ENCODE measurements at regions not wholly inside any gene's neighbourhood (a gene's known extent, or its start where the extent isn't known, plus 50 kb on each side); places are given as distances from the start of the nearest gene placed in this dataset.

GRCh38 chr3:186467969-186468368 is 76.2 kb downstream of the CRYGS start:
- peak in 1 of 2 donors; percentile 43 for DNase-seq (ENCODE audit: low spot score in 2 of 2)
- intact Hi-C loops (cut with DNase I; ENCODE audit: low total_unique reads) = no loop called here
- 69 to 76% methylated on average over 2 of the region's 2 CpGs for WGBS, 2 donors
- TF ChIP-seq POLR2A (IDR thresholded peaks at IDR 0.05) (no peak), CTCF (IDR thresholded peaks at IDR 0.05) (no peak)
- no peak overlapping the region for H3K4me3 ChIP-seq (ENCODE audit: low read depth, poor library complexity, severe bottlenecking)

DNA sequence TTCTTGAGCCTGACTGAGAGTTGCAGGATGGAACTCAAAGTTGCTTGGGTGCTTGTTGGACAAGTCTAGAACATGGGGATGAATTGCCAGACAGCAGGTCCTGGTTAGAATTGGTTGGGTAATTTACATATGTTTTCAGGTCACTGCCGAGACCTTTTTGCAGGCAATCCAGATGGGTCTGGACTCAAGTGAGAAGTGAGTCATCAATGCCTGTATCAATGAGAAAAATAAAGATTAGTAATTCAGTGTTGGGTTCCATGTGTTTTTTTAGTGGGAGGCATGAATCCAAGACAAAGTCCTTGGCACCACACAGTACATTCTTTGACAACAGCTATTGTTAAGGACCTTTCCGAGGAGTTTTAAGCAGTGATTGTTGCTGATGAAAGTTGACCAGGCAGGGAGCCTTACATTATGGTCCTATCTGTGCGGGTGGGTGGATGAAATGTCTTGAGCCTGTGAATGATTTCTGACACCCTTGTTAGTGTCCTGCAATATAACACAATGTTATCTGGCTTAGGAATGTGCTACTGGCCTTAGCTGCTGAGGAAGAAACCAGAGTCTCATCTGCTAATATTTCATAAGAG is 77.7 kb downstream of the CRYGS start:
- intact Hi-C loops (cut with DNase I; ENCODE audit: low total_unique reads) = no loop called here

DNA sequence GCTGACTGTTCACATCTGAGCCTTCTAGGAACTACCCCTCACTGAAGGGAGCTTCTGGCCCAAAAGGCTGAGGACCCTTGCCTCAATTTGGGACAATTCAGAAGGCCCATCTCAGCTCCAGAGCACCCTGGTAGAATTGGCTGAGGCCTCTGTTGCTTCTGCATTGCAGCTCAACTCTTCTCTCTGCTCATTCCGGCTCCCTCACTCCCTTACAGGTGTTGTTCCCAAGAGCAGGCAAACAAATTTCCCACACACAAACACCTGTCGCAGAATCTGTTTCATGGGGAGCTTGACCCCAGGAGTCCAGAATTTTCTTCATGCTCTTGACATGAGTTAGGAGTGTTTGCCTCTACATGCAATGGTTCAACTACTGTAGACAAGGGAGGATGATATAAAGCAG is 78.7 kb downstream of the CRYGS start:
- 97% methylated on average over 2 of the region's 2 CpGs for WGBS, 2 donors
- DNase-seq (ENCODE audit: low spot score in 2 of 2) = peak in 1 of 2 donors; percentile 15
- intact Hi-C loops (cut with DNase I; ENCODE audit: low total_unique reads) = no loop called here
- TF ChIP-seq POLR2A (IDR thresholded peaks at IDR 0.05) = no peak
- no peak for TF ChIP-seq CTCF (IDR thresholded peaks at IDR 0.05)
- no peak overlapping the region for H3K4me3 ChIP-seq (ENCODE audit: low read depth, poor library complexity, severe bottlenecking)

More for the DNA sequence above, 77.7 kb downstream of the CRYGS start:
- WGBS, 2 donors = 60 to 65% methylated on average over 3 of the region's 3 CpGs
- TF ChIP-seq POLR2A (IDR thresholded peaks at IDR 0.05) (no peak), CTCF (IDR thresholded peaks at IDR 0.05) (no peak)
- H3K4me3 ChIP-seq (ENCODE audit: low read depth, poor library complexity, severe bottlenecking) = no peak overlapping the region
- no peak for DNase-seq (ENCODE audit: low spot score in 2 of 2)

GRCh38 chr3:186464424-186465093 is 79.6 kb downstream of the CRYGS start:
- peak in 1 of 2 donors; percentile 72 for DNase-seq (ENCODE audit: low spot score in 2 of 2)
- no peak overlapping the region for H3K4me3 ChIP-seq (ENCODE audit: low read depth, poor library complexity, severe bottlenecking)
- intact Hi-C loops (cut with DNase I; ENCODE audit: low total_unique reads) = no loop called here
- 76 to 85% methylated on average over 3 of the region's 3 CpGs for WGBS, 2 donors
- TF ChIP-seq CTCF (IDR thresholded peaks at IDR 0.05) (no peak), POLR2A (IDR thresholded peaks at IDR 0.05) (no peak)

GRCh38 chr3:186461141-186461540 is 83.0 kb downstream of the CRYGS start:
- TF ChIP-seq POLR2A (IDR thresholded peaks at IDR 0.05) (no peak), CTCF (IDR thresholded peaks at IDR 0.05) (no peak)
- intact Hi-C loops (cut with DNase I; ENCODE audit: low total_unique reads) = no loop called here
- DNase-seq (ENCODE audit: low spot score in 2 of 2) = no peak
- 38 to 51% methylated on average over 1 of the region's 1 CpG for WGBS, 2 donors
- no peak overlapping the region for H3K4me3 ChIP-seq (ENCODE audit: low read depth, poor library complexity, severe bottlenecking)

GRCh38 chr3:186459108-186459467 is 85.1 kb downstream of the CRYGS start:
- 60 to 91% methylated on average over 2 of the region's 2 CpGs for WGBS, 2 donors
- DNase-seq (ENCODE audit: low spot score in 2 of 2) = no peak
- H3K4me3 ChIP-seq (ENCODE audit: low read depth, poor library complexity, severe bottlenecking) = no peak overlapping the region
- no peak for TF ChIP-seq POLR2A (IDR thresholded peaks at IDR 0.05)
- intact Hi-C loops (cut with DNase I; ENCODE audit: low total_unique reads) = no loop called here

Data from lower leg skin (tissue), 4 donors.